A549 (cell line): ENCODE measurements at regions not wholly inside any gene's neighbourhood (a gene's known extent, or its start where the extent isn't known, plus 50 kb on each side); places are given as distances from the start of the nearest gene placed in this dataset.

Experiments used
- ATAC-seq, 2 experiments: fragments of 200-7000 bp in 1 of 2; fragments of >200 bp in 1 of 2; cut with Nextera tagmentation in 1 of 2; cut with Tn5 transposase in 1 of 2; 3 replicates each; pipeline versions ENCODE4 v1.8.0 to v1.9.1; 2018 to 2020; ENCODE audit warnings: mild to moderate bottlenecking in 1 of 2, moderate library complexity in 1 of 2
- CTCF ChIA-PET: fragments of 300-600 bp; sonication (Branson Sonifier 250); formaldehyde crosslinking; extraction: SDS; loops from one replicate; lab custom pipeline; 2021; ENCODE audit warnings: antibody characterized with exemption, inconsistent platforms; lab: Yijun Ruan, JAX
- POLR2A ChIA-PET: fragments of 350-600 bp; formaldehyde crosslinking; extraction: SDS; loops from one replicate; lab custom pipeline; 2021; ENCODE audit warnings: antibody characterized with exemption, inconsistent platforms; lab: Yijun Ruan, JAX
- DNase-seq, 2 experiments: peaks; one replicate each; pipeline versions ENCODE4 v3.0.0 to v3.0.0-alpha.2; 2011 to 2016; ENCODE audit warnings: low read depth in 1 of 2, low spot score in 1 of 2
- FAIRE-seq: peaks from 2 replicates; lab custom pipeline; 2011; peaks lifted over from hg19 to GRCh38; lab: Jason Lieb, UNC
- H3K27ac ChIP-seq, 2 experiments: fragments of >200 bp; sonication (Bioruptor Twin); formaldehyde crosslinking; 3 replicates each; pipeline ENCODE4 v1.5.1; 2016 to 2017
- H3K4me1 ChIP-seq: fragments of >200 bp; sonication (Bioruptor Twin); formaldehyde crosslinking; 3 replicates; pipeline ENCODE4 v1.6.1; 2016
- H3K4me2 ChIP-seq: fragments of >200 bp; sonication (Bioruptor Twin); formaldehyde crosslinking; 3 replicates; pipeline ENCODE4 v1.6.1; 2016
- H3K4me3 ChIP-seq: fragments of >200 bp; sonication (Bioruptor Twin); formaldehyde crosslinking; 3 replicates; pipeline ENCODE4 v1.5.1; 2016
- H3K9me3 ChIP-seq: fragments of >200 bp; sonication (Bioruptor Twin); formaldehyde crosslinking; 3 replicates; pipeline ENCODE4 v1.6.1; 2016
- BHLHE40 ChIP-seq: IDR thresholded peaks from 2 replicates; pipeline ENCODE4 v1.6.1; 2012; ENCODE audit warnings: low read depth, low read length, inconsistent platforms
- CBX2 ChIP-seq: fragments of 200-600 bp; sonication (generic); IDR thresholded peaks from 2 replicates; pipeline ENCODE4 v1.6.1; 2016; ENCODE audit warnings: low read depth, mild to moderate bottlenecking, borderline replicate concordance
- CHD2 ChIP-seq: fragments of 150-350 bp; IDR thresholded peaks from 2 replicates; pipeline ENCODE4 v1.6.1; 2014; ENCODE audit warnings: low read length; ENCODE audit not compliant: partially characterized antibody
- CHD4 ChIP-seq: fragments of 200-600 bp; sonication (generic); IDR thresholded peaks from 2 replicates; pipeline ENCODE4 v1.6.1; 2016; ENCODE audit warnings: antibody characterized with exemption, mild to moderate bottlenecking, borderline replicate concordance
- EHF ChIP-seq: fragments of 250-450 bp; sonication (Bioruptor Pico); IDR thresholded peaks from 2 replicates; pipeline ENCODE4 v1.5.0; 2020; ENCODE audit warnings: mild to moderate bottlenecking
- EP300 ChIP-seq, 2 experiments: fragments of >200 bp; sonication (Bioruptor Twin); formaldehyde crosslinking; IDR thresholded peaks; 2 replicates in 1 of 2; 3 replicates in 1 of 2; pipeline ENCODE4 v1.6.1; 2016 to 2017
- FOSB ChIP-seq: fragments of 250-450 bp; sonication (Bioruptor Pico); IDR thresholded peaks from 2 replicates; pipeline ENCODE4 v1.5.0; 2020; ENCODE audit warnings: mild to moderate bottlenecking, moderate library complexity
- FOXS1 ChIP-seq: fragments of 250-450 bp; sonication (Bioruptor Pico); IDR thresholded peaks from 2 replicates; pipeline ENCODE4 v1.5.0; 2020; ENCODE audit warnings: mild to moderate bottlenecking, moderate library complexity
- HDAC2 ChIP-seq: fragments of 200-600 bp; sonication (generic); IDR thresholded peaks from 2 replicates; pipeline ENCODE4 v1.6.1; 2016
- HES2 ChIP-seq: fragments of >200 bp; sonication (Bioruptor Twin); formaldehyde crosslinking; IDR thresholded peaks from 2 replicates; pipeline ENCODE4 v1.6.1; 2016
- HOXB13 ChIP-seq: fragments of 250-450 bp; sonication (Bioruptor Pico); IDR thresholded peaks from 2 replicates; pipeline ENCODE4 v1.5.0; 2020; ENCODE audit warnings: low read depth, mild to moderate bottlenecking, moderate library complexity
- HOXB5 ChIP-seq: fragments of 250-450 bp; sonication (Bioruptor Pico); IDR thresholded peaks from 2 replicates; pipeline ENCODE4 v1.5.0; 2020; ENCODE audit warnings: mild to moderate bottlenecking, moderate library complexity
- KDM5A ChIP-seq: fragments of 200-600 bp; sonication (generic); IDR thresholded peaks from 2 replicates; pipeline ENCODE4 v1.6.1; 2016; ENCODE audit warnings: antibody characterized with exemption, mild to moderate bottlenecking
- MAFK ChIP-seq: fragments of 450-650 bp; IDR thresholded peaks from 2 replicates; pipeline ENCODE4 v1.6.1; 2014; ENCODE audit not compliant: partially characterized antibody
- MYC ChIP-seq: IDR thresholded peaks from 2 replicates; pipeline ENCODE4 v1.6.1; 2012; ENCODE audit warnings: mild to moderate bottlenecking, inconsistent platforms, low read length, improper control_type of control experiment, borderline replicate concordance
- PHF8 ChIP-seq: fragments of 200-600 bp; sonication (generic); IDR thresholded peaks from 2 replicates; pipeline ENCODE4 v1.6.1; 2016; ENCODE audit warnings: low read depth, mild to moderate bottlenecking, antibody characterized with exemption, moderate library complexity, borderline replicate concordance
- RAD21 ChIP-seq, 2 experiments: fragments of >200 bp in 1 of 2; sonication (Bioruptor Twin) in 1 of 2; formaldehyde crosslinking in 1 of 2; IDR thresholded peaks in 1 of 2; conservative IDR thresholded peaks in 1 of 2; 2 replicates in 1 of 2; 3 replicates in 1 of 2; pipeline ENCODE4 v1.6.1; 2012 to 2018; ENCODE audit warnings: inconsistent platforms in 1 of 2
- RFX5 ChIP-seq: fragments of 450-650 bp; IDR thresholded peaks from 2 replicates; pipeline ENCODE4 v1.7.1; 2014; ENCODE audit warnings: antibody characterized with exemption, mild to moderate bottlenecking, moderate library complexity
- RNF2 ChIP-seq: fragments of 200-600 bp; sonication (generic); IDR thresholded peaks from 2 replicates; pipeline ENCODE4 v1.6.1; 2016; ENCODE audit warnings: low read depth, mild to moderate bottlenecking, antibody characterized with exemption, moderate library complexity, borderline replicate concordance
- TFCP2L1 ChIP-seq: fragments of 250-450 bp; sonication (Bioruptor Pico); IDR thresholded peaks from 2 replicates; pipeline ENCODE4 v1.5.0; 2021; ENCODE audit warnings: mild to moderate bottlenecking
- TP53 ChIP-seq: fragments of 250-450 bp; sonication (Bioruptor Pico); IDR thresholded peaks from 2 replicates; pipeline ENCODE4 v1.5.0; 2021; ENCODE audit warnings: mild to moderate bottlenecking, moderate library complexity
- USF2 ChIP-seq: fragments of 450-650 bp; IDR thresholded peaks from 2 replicates; pipeline ENCODE4 v1.6.1; 2014; ENCODE audit warnings: antibody characterized with exemption
- ZFP36 ChIP-seq: fragments of 450-650 bp; IDR thresholded peaks from 2 replicates; pipeline ENCODE4 v1.6.1; 2014; ENCODE audit warnings: borderline replicate concordance; ENCODE audit not compliant: partially characterized antibody
- ZSCAN20 ChIP-seq: fragments of 250-450 bp; sonication (Bioruptor Pico); IDR thresholded peaks from 2 replicates; pipeline ENCODE4 v1.8.0; 2022; ENCODE audit warnings: mild to moderate bottlenecking, moderate library complexity
- WGBS: methylation state at CpG from one replicate; pipeline ENCODE4 v1.1.6; 2017; ENCODE audit errors: missing lambda C conversion rate; 5-methylcytosine and 5-hydroxymethylcytosine counted together

GRCh38 chr1:82612986-82613385 is 812.3 kb downstream of the ADGRL2 start:
- FAIRE-seq (no peak), ATAC-seq (no peak), DNase-seq (no peak)
- TF ChIP-seq EHF (CRISPR knock-in tag) (no peak), RAD21 (conservative IDR thresholded peaks at IDR 0.05 in 1 of 2, IDR thresholded peaks at IDR 0.05 in 1 of 2) (no peak), ZSCAN20 (CRISPR knock-in tag) (no peak), MAFK (no peak), RNF2 (no peak)
- no peak overlapping the region for H3K27ac ChIP-seq
- no peak overlapping the region for H3K4me2 ChIP-seq
- 5% methylated on average over 3 of the region's 3 CpGs for WGBS
- H3K4me1 ChIP-seq: no peaks in the 10 kb centered on the region
- H3K4me3 ChIP-seq: no peak overlapping the region
- POLR2A ChIA-PET: no interaction called here
- CTCF ChIA-PET: no interaction called here
- no peaks in the 10 kb centered on the region for H3K9me3 ChIP-seq

- 15% methylated on average over 1 of the region's 1 CpG for WGBS
- no peak for TF ChIP-seq EP300 (IDR thresholded peaks at IDR 0.05)
- no peak for TF ChIP-seq RFX5
- CTCF ChIA-PET: no interaction called here
- no peak overlapping the region for H3K4me2 ChIP-seq
- no peaks in the 10 kb centered on the region for H3K4me1 ChIP-seq
- FAIRE-seq (no peak), DNase-seq (no peak), ATAC-seq (no peak)
- POLR2A ChIA-PET: no interaction called here
- no peaks in the 10 kb centered on the region for H3K9me3 ChIP-seq
- H3K4me3 ChIP-seq: no peak overlapping the region
- no peak overlapping the region for H3K27ac ChIP-seq
Observed at GRCh38 chr1:82606546-82606945, 805.8 kb downstream of the ADGRL2 start.

GRCh38 chr1:82604524-82604923 is 803.8 kb downstream of the ADGRL2 start:
- no peak overlapping the region for H3K27ac ChIP-seq
- TF ChIP-seq HOXB13 (CRISPR knock-in tag) (no peak), FOSB (CRISPR knock-in tag) (no peak), ZFP36 (no peak), BHLHE40 (no peak), CBX2 (no peak), HDAC2 (no peak)
- no peak overlapping the region for H3K4me3 ChIP-seq
- FAIRE-seq: no peak
- WGBS: 23% methylated on average over 4 of the region's 4 CpGs
- no peak overlapping the region for H3K4me2 ChIP-seq
- POLR2A ChIA-PET: no interaction called here
- H3K9me3 ChIP-seq: no peaks in the 10 kb centered on the region
- DNase-seq: peak in 1 of 2 experiments; percentile 0
- CTCF ChIA-PET: no interaction called here
- ATAC-seq: no peak
- H3K4me1 ChIP-seq: no peaks in the 10 kb centered on the region

GRCh38 chr1:82600314-82600713 is 799.6 kb downstream of the ADGRL2 start:
- FAIRE-seq: no peak
- Histone ChIP-seq H3K4me1 (no peaks in the 10 kb centered on the region), H3K4me3 (no peak overlapping the region), H3K4me2 (no peak overlapping the region), H3K9me3 (no peaks in the 10 kb centered on the region), H3K27ac (no peak overlapping the region)
- ATAC-seq: no peak
- ChIA-PET POLR2A (no interaction called here), CTCF (no interaction called here)
- DNase-seq: no peak
- TF ChIP-seq MAFK (peak; percentile 61), EP300 (IDR thresholded peaks at IDR 0.05) (no peak)

- CTCF ChIA-PET: no interaction called here
- FAIRE-seq (no peak), ATAC-seq (no peak), DNase-seq (no peak)
- POLR2A ChIA-PET: no interaction called here
- no peaks in the 10 kb centered on the region for H3K9me3 ChIP-seq
- TF ChIP-seq HDAC2 (no peak), CHD2 (no peak), CHD4 (no peak), FOXS1 (CRISPR knock-in tag) (no peak), BHLHE40 (no peak), MYC (no peak), PHF8 (no peak), KDM5A (no peak), USF2 (no peak), TFCP2L1 (CRISPR knock-in tag) (no peak), TP53 (CRISPR knock-in tag) (no peak), HES2 (no peak), HOXB5 (CRISPR knock-in tag) (no peak), RNF2 (no peak), CBX2 (no peak)
- no peak overlapping the region for H3K27ac ChIP-seq
- no peak overlapping the region for H3K4me3 ChIP-seq
- H3K4me2 ChIP-seq: no peak overlapping the region
- no peaks in the 10 kb centered on the region for H3K4me1 ChIP-seq
Observed at GRCh38 chr1:82598812-82599211, 798.1 kb downstream of the ADGRL2 start.
